A673 (cell line): ENCODE measurements at regions not wholly inside any gene's neighbourhood (a gene's known extent, or its start where the extent isn't known, plus 50 kb on each side); places are given as distances from the start of the nearest gene placed in this dataset.

ENCODE experiments used
- EZH2 ChIP-seq: fragments of 200-600 bp; sonication (generic); IDR thresholded peaks from 2 replicates; pipeline ENCODE4 v1.6.1; 2017; ENCODE audit warnings: borderline replicate concordance, low read depth, mild to moderate bottlenecking, mixed read lengths, antibody characterized with exemption, low read length; ENCODE audit not compliant: poor library complexity, severe bottlenecking
- TF ChIP-seq, protein P1 (sequence below): fragments of 300-800, 200-600 bp; sonication (generic); conservative IDR thresholded peaks from 2 replicates; pipeline ENCODE4 v1.5.1; 2017; ENCODE audit warnings: low read depth, mild to moderate bottlenecking, antibody characterized with exemption, low read length, moderate library complexity, mixed read lengths

DNA sequence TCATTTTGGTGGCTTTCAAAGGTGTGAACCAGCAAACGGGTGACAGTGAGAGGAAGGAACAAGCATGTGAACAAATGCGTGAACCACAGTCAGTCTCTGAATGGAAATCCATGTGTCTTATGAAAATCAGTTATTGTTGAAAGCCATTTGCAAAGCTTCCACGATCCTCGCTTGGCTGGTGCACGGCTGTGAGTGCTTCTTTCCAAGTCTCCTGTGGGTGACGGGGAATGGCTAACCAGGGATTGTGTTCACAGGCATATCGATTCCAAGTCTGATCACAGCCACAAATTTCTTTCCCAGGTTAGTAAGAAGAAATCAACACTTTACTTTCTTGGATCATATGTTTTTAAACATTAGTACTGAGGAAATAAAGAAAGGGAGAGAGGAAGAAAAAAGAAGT, 556.9 kb upstream of the RBFOX1 start:
- TF ChIP-seq EZH2, result no peak
- TF ChIP-seq, protein P1, sequence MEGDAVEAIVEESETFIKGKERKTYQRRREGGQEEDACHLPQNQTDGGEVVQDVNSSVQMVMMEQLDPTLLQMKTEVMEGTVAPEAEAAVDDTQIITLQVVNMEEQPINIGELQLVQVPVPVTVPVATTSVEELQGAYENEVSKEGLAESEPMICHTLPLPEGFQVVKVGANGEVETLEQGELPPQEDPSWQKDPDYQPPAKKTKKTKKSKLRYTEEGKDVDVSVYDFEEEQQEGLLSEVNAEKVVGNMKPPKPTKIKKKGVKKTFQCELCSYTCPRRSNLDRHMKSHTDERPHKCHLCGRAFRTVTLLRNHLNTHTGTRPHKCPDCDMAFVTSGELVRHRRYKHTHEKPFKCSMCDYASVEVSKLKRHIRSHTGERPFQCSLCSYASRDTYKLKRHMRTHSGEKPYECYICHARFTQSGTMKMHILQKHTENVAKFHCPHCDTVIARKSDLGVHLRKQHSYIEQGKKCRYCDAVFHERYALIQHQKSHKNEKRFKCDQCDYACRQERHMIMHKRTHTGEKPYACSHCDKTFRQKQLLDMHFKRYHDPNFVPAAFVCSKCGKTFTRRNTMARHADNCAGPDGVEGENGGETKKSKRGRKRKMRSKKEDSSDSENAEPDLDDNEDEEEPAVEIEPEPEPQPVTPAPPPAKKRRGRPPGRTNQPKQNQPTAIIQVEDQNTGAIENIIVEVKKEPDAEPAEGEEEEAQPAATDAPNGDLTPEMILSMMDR, result no peak
